ENCODE measurements at regions not wholly inside any gene's neighbourhood (a gene's known extent, or its start where the extent isn't known, plus 50 kb on each side); places are given as distances from the start of the nearest gene placed in this dataset.

DNA sequence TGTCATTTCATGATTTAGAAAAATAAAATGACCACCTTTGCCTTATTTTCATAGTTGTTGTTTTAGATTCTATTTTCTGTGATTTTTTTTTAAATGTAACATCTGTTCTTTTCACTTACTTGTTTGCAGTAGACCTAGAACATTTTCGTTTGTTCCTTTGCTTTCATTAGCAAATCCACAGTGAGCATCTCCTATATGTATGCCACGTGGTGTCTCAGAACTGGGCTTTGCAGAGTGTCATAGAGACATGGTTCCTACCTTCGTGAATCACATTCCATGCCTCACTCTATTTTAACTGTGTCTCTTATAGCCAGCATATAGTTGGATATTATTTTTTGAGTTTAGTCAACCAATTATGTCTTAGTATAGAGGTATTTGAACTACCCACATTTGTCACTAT lies 118.2 kb downstream of the KLF13 start:
- Histone ChIP-seq H3K79me2 (ENCODE audit: control insufficient read depth, insufficient read depth, low read length) (no peaks in the 10 kb centered on the region), H3K4me1 (ENCODE audit: control insufficient read depth, extremely low read depth, insufficient read depth, low read length) (peaks cover 15% of the 10 kb centered on the region), H3K27me3 (ENCODE audit: control insufficient read depth, insufficient read depth, low read length) (no peaks in the 10 kb centered on the region), H2AFZ (ENCODE audit: low read length) (no peak overlapping the region), H3K4me3 (replicated peaks in 1 of 4; ENCODE audit: control extremely low read depth in 1 of 4, insufficient read depth in 1 of 4, low read depth in 3 of 4, low read length in 4 of 4) (no peak overlapping the region), H3K9ac (ENCODE audit: insufficient read depth, low read length) (no peak overlapping the region), H3K4me2 (ENCODE audit: extremely low read depth, insufficient read depth, low read length) (no peak overlapping the region), H3K9me3 (ENCODE audit: control insufficient read depth, insufficient read depth, low read depth, low read length) (no peaks in the 10 kb centered on the region), H3K27ac (ENCODE audit: insufficient read depth, low read length) (no peak overlapping the region), H4K20me1 (ENCODE audit: control insufficient read depth, extremely low read depth, insufficient read depth, low read length) (no peaks in the 10 kb centered on the region), H3K36me3 (ENCODE audit: control insufficient read depth, insufficient read depth, low read length) (no peaks in the 10 kb centered on the region)
- TF ChIP-seq, protein P1, sequence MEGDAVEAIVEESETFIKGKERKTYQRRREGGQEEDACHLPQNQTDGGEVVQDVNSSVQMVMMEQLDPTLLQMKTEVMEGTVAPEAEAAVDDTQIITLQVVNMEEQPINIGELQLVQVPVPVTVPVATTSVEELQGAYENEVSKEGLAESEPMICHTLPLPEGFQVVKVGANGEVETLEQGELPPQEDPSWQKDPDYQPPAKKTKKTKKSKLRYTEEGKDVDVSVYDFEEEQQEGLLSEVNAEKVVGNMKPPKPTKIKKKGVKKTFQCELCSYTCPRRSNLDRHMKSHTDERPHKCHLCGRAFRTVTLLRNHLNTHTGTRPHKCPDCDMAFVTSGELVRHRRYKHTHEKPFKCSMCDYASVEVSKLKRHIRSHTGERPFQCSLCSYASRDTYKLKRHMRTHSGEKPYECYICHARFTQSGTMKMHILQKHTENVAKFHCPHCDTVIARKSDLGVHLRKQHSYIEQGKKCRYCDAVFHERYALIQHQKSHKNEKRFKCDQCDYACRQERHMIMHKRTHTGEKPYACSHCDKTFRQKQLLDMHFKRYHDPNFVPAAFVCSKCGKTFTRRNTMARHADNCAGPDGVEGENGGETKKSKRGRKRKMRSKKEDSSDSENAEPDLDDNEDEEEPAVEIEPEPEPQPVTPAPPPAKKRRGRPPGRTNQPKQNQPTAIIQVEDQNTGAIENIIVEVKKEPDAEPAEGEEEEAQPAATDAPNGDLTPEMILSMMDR (conservative IDR thresholded peaks at IDR 0.05 in 1 of 2, IDR thresholded peaks at IDR 0.05 in 1 of 2; ENCODE audit: low read depth in 1 of 2, low read length in 2 of 2), result no peak
- no peak for TF ChIP-seq EZH2 (IDR thresholded peaks at IDR 0.05; ENCODE audit: low read length, missing control alignments)
- DNase-seq (ENCODE audit: low read depth in 2 of 2), result no peak

DNA sequence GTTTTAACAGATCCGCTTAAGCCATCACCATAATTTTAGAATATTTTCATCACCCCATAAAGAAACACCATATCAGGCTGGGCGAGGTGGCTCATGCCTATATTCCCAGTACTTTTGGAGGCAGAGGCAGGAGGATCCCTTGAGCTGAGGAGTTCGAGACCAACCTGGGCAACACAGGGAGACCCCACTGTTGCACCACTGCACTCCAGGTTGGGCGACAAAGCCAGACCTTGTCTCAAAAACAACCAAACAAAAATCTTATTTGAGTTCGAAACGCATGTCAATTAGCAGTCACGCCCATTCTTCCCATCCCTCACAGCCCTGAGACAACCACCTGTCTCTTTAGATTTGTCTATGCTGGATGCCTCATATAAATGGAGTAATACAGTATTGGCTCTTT lies 119.9 kb downstream of the KLF13 start:
- no peak overlapping the region for H3K9ac ChIP-seq (ENCODE audit: insufficient read depth, low read length)
- no peak overlapping the region for H3K4me3 ChIP-seq (replicated peaks in 1 of 4; ENCODE audit: control extremely low read depth in 1 of 4, insufficient read depth in 1 of 4, low read depth in 3 of 4, low read length in 4 of 4)
- DNase-seq (ENCODE audit: low read depth in 2 of 2), result no peak
- no peaks in the 10 kb centered on the region for H3K36me3 ChIP-seq (ENCODE audit: control insufficient read depth, insufficient read depth, low read length)
- TF ChIP-seq EZH2 (IDR thresholded peaks at IDR 0.05; ENCODE audit: low read length, missing control alignments), result no peak
- TF ChIP-seq, protein P1 (conservative IDR thresholded peaks at IDR 0.05 in 1 of 2, IDR thresholded peaks at IDR 0.05 in 1 of 2; ENCODE audit: low read depth in 1 of 2, low read length in 2 of 2), result no peak
- no peaks in the 10 kb centered on the region for H3K27me3 ChIP-seq (ENCODE audit: control insufficient read depth, insufficient read depth, low read length)
- no peaks in the 10 kb centered on the region for H4K20me1 ChIP-seq (ENCODE audit: control insufficient read depth, extremely low read depth, insufficient read depth, low read length)
- no peak overlapping the region for H2AFZ ChIP-seq (ENCODE audit: low read length)
- H3K4me1 ChIP-seq (ENCODE audit: control insufficient read depth, extremely low read depth, insufficient read depth, low read length), result peaks cover 9% of the 10 kb centered on the region
- no peak overlapping the region for H3K4me2 ChIP-seq (ENCODE audit: extremely low read depth, insufficient read depth, low read length)
- no peak overlapping the region for H3K27ac ChIP-seq (ENCODE audit: insufficient read depth, low read length)
- no peaks in the 10 kb centered on the region for H3K9me3 ChIP-seq (ENCODE audit: control insufficient read depth, insufficient read depth, low read depth, low read length)
- H3K79me2 ChIP-seq (ENCODE audit: control insufficient read depth, insufficient read depth, low read length), result no peaks in the 10 kb centered on the region

DNA sequence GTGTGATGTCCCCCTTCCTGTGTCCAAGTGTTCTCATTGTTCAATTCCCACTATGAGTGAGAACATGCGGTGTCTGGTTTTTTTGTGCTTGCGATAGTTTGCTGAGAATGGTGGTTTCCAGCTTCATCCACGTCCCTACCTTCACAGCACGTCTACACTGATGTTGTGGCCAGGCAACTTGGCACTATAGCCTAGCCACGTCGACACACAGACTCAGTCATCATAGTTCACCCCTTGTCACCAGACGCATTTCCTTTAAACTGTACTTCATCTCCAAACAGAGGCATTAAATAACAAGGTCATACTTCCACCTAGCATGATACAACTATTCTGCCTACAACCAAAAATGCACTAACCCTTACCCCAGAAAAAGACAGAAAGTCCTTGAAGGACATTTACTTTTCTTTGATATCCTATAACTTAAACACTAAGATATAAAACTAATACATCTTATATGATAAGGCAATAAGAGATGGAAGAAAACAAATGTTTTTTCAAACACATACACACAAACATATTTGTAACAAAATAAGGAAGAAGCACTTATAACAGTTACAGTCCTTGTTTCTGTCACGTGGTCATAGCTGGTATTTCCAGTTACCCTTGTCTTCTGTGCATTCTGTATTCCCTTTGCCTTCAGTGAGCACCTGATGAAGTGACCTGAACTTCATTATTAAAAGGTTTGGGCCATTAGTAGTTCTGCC lies 121.4 kb downstream of the KLF13 start:
- no peak for DNase-seq (ENCODE audit: low read depth in 2 of 2)
- Histone ChIP-seq H3K9me3 (ENCODE audit: control insufficient read depth, insufficient read depth, low read depth, low read length) (no peaks in the 10 kb centered on the region), H3K27ac (ENCODE audit: insufficient read depth, low read length) (no peak overlapping the region), H3K36me3 (ENCODE audit: control insufficient read depth, insufficient read depth, low read length) (no peaks in the 10 kb centered on the region), H3K4me2 (ENCODE audit: extremely low read depth, insufficient read depth, low read length) (no peak overlapping the region), H3K4me1 (ENCODE audit: control insufficient read depth, extremely low read depth, insufficient read depth, low read length) (no peaks in the 10 kb centered on the region), H3K9ac (ENCODE audit: insufficient read depth, low read length) (no peak overlapping the region), H3K79me2 (ENCODE audit: control insufficient read depth, insufficient read depth, low read length) (no peaks in the 10 kb centered on the region), H2AFZ (ENCODE audit: low read length) (no peak overlapping the region), H3K4me3 (replicated peaks in 1 of 4; ENCODE audit: control extremely low read depth in 1 of 4, insufficient read depth in 1 of 4, low read depth in 3 of 4, low read length in 4 of 4) (no peak overlapping the region), H4K20me1 (ENCODE audit: control insufficient read depth, extremely low read depth, insufficient read depth, low read length) (no peaks in the 10 kb centered on the region), H3K27me3 (ENCODE audit: control insufficient read depth, insufficient read depth, low read length) (no peaks in the 10 kb centered on the region)
- no peak for TF ChIP-seq EZH2 (IDR thresholded peaks at IDR 0.05; ENCODE audit: low read length, missing control alignments)
- TF ChIP-seq, protein P1 (conservative IDR thresholded peaks at IDR 0.05 in 1 of 2, IDR thresholded peaks at IDR 0.05 in 1 of 2; ENCODE audit: low read depth in 1 of 2, low read length in 2 of 2), result no peak
